ENCODE measurements at regions not wholly inside any gene's neighbourhood (a gene's known extent, or its start where the extent isn't known, plus 50 kb on each side); places are given as distances from the start of the nearest gene placed in this dataset.

- TF ChIP-seq REST (IDR thresholded peaks at IDR 0.05; ENCODE audit: insufficient read depth in 1 of 2, low read depth in 2 of 2, low read length in 2 of 2) (no peak), POLR2AphosphoS5 (IDR thresholded peaks at IDR 0.05; ENCODE audit: low read depth, low read length) (no peak), SIN3A (IDR thresholded peaks at IDR 0.05; ENCODE audit: borderline replicate concordance, insufficient read depth, low read length) (no peak)
Observed at GRCh38 chr17:72390675-72391508, 270.1 kb downstream of the SOX9 start.

Measured in PFSK-1 (cell line).